ENCODE measurements at regions not wholly inside any gene's neighbourhood (a gene's known extent, or its start where the extent isn't known, plus 50 kb on each side); places are given as distances from the start of the nearest gene placed in this dataset.

DNA sequence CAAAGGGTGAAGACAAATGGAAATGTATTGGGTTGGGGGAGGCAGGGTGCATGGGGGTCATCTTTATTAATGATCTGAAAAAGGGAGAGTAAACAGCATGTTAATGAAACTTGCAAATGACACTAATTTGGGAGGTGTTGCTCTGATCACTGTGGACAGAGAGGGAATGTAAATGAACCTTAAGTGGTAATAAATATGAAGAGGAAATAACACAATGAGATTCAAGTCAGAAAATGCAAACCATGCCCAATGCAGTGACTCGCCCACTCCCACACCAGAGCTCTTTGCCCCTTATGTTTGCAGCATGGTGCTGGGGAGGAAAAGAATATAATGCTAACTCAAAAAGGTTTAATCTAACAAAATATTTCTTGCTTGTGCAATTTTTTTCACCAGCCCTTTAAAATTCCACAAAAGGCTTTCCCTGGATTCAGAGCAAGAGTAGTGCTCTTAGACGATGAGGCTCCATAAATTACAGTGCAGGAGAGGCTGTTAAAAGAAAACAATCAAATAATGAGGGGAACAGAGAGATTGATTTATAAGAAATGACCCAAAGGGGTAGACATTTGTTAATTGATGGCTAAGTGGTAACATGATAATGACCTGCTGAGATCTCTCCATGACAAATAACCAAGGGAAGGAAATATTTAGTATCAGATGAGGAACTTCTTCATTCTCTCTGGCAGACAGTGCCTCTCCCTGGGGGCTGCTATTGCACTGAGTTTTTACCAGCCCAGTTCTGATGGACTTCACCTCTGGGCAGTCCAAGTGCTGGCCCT is 210.0 kb upstream of the PPP2R3A start:
- Histone ChIP-seq H3K27ac (ENCODE audit: low read length) (no peak overlapping the region), H3K4me1 (ENCODE audit: control insufficient read depth, insufficient read depth, low read length) (no peaks in the 10 kb centered on the region), H3K9me3 (ENCODE audit: control insufficient read depth, low read depth, low read length) (no peaks in the 10 kb centered on the region), H3K36me3 (ENCODE audit: control insufficient read depth, insufficient read depth, low read length) (no peaks in the 10 kb centered on the region), H3K4me3 (ENCODE audit: low read length) (no peak overlapping the region), H3K27me3 (ENCODE audit: control insufficient read depth, insufficient read depth, low read length) (no peaks in the 10 kb centered on the region)
- DNase-seq, result no peak
- no CpG with 5 or more reads among the region's 2 CpGs for WGBS (ENCODE audit: insufficient coverage, low lambda C conversion rate)

DNA sequence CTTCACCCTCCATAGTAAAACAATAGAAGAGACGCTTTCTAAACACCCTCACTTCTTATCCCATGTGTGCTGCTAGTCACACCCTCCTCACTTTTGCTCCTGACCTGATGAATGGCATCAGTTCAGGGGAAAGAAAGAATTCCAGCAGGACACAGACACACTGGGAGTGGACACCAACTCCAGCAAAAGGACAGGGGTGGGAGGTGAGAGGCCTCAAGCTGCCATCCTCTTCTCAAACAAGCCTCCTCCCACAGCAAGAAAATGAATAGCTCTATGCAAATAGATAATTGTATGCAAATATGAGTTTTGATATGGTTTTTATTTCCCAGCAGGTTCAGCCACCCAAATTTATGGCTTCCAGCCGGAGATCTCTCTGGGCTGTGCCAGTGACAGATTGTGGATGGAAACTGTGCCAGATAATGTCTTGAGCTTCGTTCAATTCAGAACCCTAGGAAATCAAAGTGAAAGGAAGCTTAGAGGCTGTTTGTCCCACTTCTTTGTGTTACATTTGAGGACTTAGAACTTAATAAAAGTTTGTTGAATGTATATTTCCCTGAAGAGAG is 209.3 kb upstream of the PPP2R3A start:
- no peak overlapping the region for H3K27ac ChIP-seq (ENCODE audit: low read length)
- no peaks in the 10 kb centered on the region for H3K27me3 ChIP-seq (ENCODE audit: control insufficient read depth, insufficient read depth, low read length)
- H3K4me3 ChIP-seq (ENCODE audit: low read length), result no peak overlapping the region
- no peaks in the 10 kb centered on the region for H3K9me3 ChIP-seq (ENCODE audit: control insufficient read depth, low read depth, low read length)
- no peaks in the 10 kb centered on the region for H3K36me3 ChIP-seq (ENCODE audit: control insufficient read depth, insufficient read depth, low read length)
- DNase-seq, result no peak
- no peaks in the 10 kb centered on the region for H3K4me1 ChIP-seq (ENCODE audit: control insufficient read depth, insufficient read depth, low read length)
- WGBS (ENCODE audit: insufficient coverage, low lambda C conversion rate), result no CpG with 5 or more reads among the region's 3 CpGs

DNA sequence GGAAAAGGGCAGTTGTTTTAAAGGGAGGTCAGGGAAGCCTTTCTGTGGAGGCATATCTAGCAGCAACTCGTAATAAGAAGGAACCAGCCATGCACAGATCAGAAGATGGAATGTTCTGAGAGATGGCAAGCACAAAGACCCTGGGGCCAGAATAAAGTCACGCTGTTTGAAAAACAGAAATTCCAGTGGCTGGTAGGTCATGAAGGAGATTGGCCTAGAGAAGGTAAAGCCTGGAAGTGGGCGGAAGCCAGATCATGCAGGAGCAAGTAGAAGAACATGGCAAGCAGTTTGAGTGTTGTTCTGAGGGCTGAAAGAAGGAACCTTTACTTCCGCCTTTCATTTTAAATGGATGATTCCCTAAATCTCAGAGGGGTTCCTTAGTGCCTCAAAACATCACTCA is 208.1 kb upstream of the PPP2R3A start:
- WGBS (ENCODE audit: insufficient coverage, low lambda C conversion rate), result 100% methylated on average over 2 of the region's 4 CpGs
- Histone ChIP-seq H3K9me3 (ENCODE audit: control insufficient read depth, low read depth, low read length) (no peaks in the 10 kb centered on the region), H3K36me3 (ENCODE audit: control insufficient read depth, insufficient read depth, low read length) (no peaks in the 10 kb centered on the region), H3K27me3 (ENCODE audit: control insufficient read depth, insufficient read depth, low read length) (no peaks in the 10 kb centered on the region), H3K27ac (ENCODE audit: low read length) (no peak overlapping the region), H3K4me3 (ENCODE audit: low read length) (no peak overlapping the region), H3K4me1 (ENCODE audit: control insufficient read depth, insufficient read depth, low read length) (no peaks in the 10 kb centered on the region)
- DNase-seq, result no peak

DNA sequence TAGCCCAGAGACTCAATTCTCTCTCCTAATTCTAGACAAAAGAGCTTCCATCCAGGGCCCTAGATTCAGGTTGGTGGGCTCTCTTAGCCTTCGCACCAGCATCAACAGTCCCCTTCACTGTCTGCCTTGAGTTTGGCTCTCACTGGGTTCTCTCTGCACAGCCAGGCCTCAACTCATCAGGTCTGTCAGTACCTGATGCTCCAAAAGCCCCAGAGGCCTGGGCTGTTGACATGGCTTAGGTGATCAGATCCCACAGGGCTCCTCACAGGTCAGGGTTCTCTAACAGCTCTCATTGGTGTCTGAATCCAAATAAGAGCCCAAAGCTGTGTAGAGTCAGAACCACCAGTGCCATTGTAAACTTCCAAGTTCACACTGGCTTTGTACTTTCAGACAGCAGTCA is 206.6 kb upstream of the PPP2R3A start:
- H3K27ac ChIP-seq (ENCODE audit: low read length), result no peak overlapping the region
- no peaks in the 10 kb centered on the region for H3K36me3 ChIP-seq (ENCODE audit: control insufficient read depth, insufficient read depth, low read length)
- no peaks in the 10 kb centered on the region for H3K27me3 ChIP-seq (ENCODE audit: control insufficient read depth, insufficient read depth, low read length)
- no CpG with 5 or more reads among the region's 1 CpG for WGBS (ENCODE audit: insufficient coverage, low lambda C conversion rate)
- no peak for DNase-seq
- no peaks in the 10 kb centered on the region for H3K4me1 ChIP-seq (ENCODE audit: control insufficient read depth, insufficient read depth, low read length)
- H3K9me3 ChIP-seq (ENCODE audit: control insufficient read depth, low read depth, low read length), result no peaks in the 10 kb centered on the region
- no peak overlapping the region for H3K4me3 ChIP-seq (ENCODE audit: low read length)

DNA sequence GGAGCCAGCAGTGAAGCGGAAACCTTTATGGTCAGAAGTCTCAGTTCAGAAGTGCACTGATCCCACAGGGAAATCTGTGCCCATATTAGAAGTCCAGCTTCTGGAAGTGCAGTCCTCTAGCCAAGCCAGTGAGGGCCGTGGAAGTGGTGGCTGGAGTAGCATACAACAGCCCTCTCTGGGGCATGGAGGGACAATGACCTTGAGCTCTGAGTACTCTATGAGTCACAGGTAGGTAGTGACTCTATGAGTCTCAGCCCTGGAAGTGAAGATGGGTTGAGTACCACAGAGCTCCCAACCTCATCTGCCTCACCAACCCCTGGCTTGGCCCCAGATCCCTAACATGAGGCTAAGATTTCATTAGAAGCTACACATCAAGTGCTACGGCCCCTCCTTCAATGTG is 205.9 kb upstream of the PPP2R3A start:
- WGBS (ENCODE audit: insufficient coverage, low lambda C conversion rate), result no CpG with 5 or more reads among the region's 3 CpGs
- DNase-seq, result no peak
- H3K27ac ChIP-seq (ENCODE audit: low read length), result no peak overlapping the region
- no peaks in the 10 kb centered on the region for H3K36me3 ChIP-seq (ENCODE audit: control insufficient read depth, insufficient read depth, low read length)
- H3K4me3 ChIP-seq (ENCODE audit: low read length), result no peak overlapping the region
- no peaks in the 10 kb centered on the region for H3K4me1 ChIP-seq (ENCODE audit: control insufficient read depth, insufficient read depth, low read length)
- H3K27me3 ChIP-seq (ENCODE audit: control insufficient read depth, insufficient read depth, low read length), result no peaks in the 10 kb centered on the region
- no peaks in the 10 kb centered on the region for H3K9me3 ChIP-seq (ENCODE audit: control insufficient read depth, low read depth, low read length)

DNA sequence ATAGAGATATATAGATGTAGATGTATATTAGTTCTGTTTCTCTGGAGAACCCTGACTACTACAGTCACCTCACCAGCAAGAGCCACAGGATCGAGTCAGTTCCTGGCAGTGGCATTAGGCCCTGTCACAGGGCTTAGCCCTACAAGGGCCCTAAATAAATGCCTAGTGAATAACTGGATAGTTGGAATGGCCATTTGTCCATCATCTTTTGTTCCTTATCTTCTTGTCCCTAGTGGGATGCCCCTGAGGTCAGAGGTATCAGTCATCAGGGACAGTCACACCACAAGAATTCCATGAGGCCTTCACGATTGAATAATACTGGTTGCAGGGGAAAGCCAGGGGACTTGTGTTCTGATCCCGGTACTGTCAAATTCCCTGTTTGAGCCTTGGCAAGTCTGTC is 204.9 kb upstream of the PPP2R3A start:
- no peaks in the 10 kb centered on the region for H3K4me1 ChIP-seq (ENCODE audit: control insufficient read depth, insufficient read depth, low read length)
- H3K27ac ChIP-seq (ENCODE audit: low read length), result no peak overlapping the region
- no peak for DNase-seq
- H3K36me3 ChIP-seq (ENCODE audit: control insufficient read depth, insufficient read depth, low read length), result no peaks in the 10 kb centered on the region
- no peak overlapping the region for H3K4me3 ChIP-seq (ENCODE audit: low read length)
- H3K27me3 ChIP-seq (ENCODE audit: control insufficient read depth, insufficient read depth, low read length), result no peaks in the 10 kb centered on the region
- no CpG with 5 or more reads among the region's 3 CpGs for WGBS (ENCODE audit: insufficient coverage, low lambda C conversion rate)
- H3K9me3 ChIP-seq (ENCODE audit: control insufficient read depth, low read depth, low read length), result no peaks in the 10 kb centered on the region

DNA sequence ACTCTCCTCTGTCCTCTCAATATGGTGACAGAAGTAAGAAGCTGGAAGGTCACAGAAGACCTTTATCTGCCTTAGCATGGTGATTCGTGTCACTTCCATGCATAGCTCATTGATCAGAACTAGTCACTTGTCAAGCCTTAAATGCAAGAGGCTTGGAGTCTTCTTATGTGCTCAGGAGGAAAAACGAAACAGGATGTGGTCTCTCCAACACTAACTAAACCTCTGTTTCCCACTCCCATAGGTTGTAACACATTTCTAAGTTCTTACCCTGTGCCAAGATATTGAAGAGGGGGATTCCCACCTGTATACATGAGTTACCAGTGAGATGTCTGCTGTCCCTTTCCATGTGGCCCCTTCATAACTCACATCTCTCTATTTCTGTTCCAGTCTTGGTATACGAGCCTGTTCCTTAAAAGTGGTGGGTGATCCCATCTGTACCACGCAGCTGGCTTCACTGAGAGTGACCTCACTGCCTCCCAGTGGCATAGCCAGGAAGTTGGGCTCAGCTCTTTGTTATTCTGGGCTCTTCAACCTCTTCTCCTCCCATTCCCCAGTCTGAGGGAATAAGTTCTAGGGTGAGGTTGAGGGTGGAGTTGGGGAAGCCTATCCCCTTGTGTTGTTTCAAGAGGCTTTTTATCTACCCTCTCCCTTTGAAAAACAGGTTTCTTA is 203.2 kb upstream of the PPP2R3A start:
- Histone ChIP-seq H3K4me3 (ENCODE audit: low read length) (no peak overlapping the region), H3K9me3 (ENCODE audit: control insufficient read depth, low read depth, low read length) (no peaks in the 10 kb centered on the region), H3K27me3 (ENCODE audit: control insufficient read depth, insufficient read depth, low read length) (no peaks in the 10 kb centered on the region), H3K36me3 (ENCODE audit: control insufficient read depth, insufficient read depth, low read length) (no peaks in the 10 kb centered on the region), H3K4me1 (ENCODE audit: control insufficient read depth, insufficient read depth, low read length) (no peaks in the 10 kb centered on the region), H3K27ac (ENCODE audit: low read length) (no peak overlapping the region)
- WGBS (ENCODE audit: insufficient coverage, low lambda C conversion rate), result no CpG with 5 or more reads among the region's 4 CpGs
- DNase-seq, result no peak

DNA sequence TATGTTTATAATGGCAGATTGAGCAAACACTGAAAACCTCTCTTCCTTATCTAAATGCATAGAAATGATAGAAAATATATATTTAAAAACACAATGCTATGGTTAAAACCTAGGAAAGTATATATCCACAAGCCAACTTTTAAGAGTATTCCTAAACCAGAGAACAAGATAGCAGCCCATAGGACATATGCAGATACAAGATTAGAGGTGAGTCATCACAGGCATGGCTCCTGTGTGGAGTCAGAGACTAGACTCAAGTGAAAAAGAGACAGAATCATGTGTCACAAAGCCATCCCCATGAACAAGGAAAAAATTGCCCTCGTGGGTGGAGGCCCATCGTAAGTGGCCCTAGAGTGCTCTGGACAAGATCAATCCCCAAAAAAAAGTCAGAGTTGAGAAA is 199.4 kb upstream of the PPP2R3A start:
- no peaks in the 10 kb centered on the region for H3K4me1 ChIP-seq (ENCODE audit: control insufficient read depth, insufficient read depth, low read length)
- no peaks in the 10 kb centered on the region for H3K36me3 ChIP-seq (ENCODE audit: control insufficient read depth, insufficient read depth, low read length)
- no peak for DNase-seq
- WGBS (ENCODE audit: insufficient coverage, low lambda C conversion rate), result no CpG with 5 or more reads among the region's 2 CpGs
- no peaks in the 10 kb centered on the region for H3K27me3 ChIP-seq (ENCODE audit: control insufficient read depth, insufficient read depth, low read length)
- no peaks in the 10 kb centered on the region for H3K9me3 ChIP-seq (ENCODE audit: control insufficient read depth, low read depth, low read length)
- H3K27ac ChIP-seq (ENCODE audit: low read length), result no peak overlapping the region
- no peak overlapping the region for H3K4me3 ChIP-seq (ENCODE audit: low read length)

DNA sequence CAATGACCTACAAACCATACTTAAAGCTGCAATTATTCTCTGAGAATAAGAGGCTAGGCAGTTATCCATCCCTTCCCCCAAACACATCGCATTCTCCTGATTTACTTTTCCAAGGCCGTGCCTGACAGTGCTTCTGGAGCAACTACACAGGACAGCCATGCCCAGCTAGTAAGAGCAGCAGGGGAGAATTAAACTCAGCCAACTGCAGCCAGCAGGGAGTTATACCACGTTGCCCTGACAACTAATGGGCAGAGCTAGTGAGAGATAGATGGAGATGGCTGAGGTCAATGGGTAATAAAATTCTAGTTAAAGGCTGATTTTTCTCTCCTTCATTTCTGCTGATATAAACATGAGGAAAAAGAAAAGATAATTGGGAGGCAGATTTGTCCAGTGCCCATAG is 193.8 kb upstream of the PPP2R3A start:
- no peak for DNase-seq
- H3K4me3 ChIP-seq (ENCODE audit: low read length), result no peak overlapping the region
- H3K9me3 ChIP-seq (ENCODE audit: control insufficient read depth, low read depth, low read length), result no peaks in the 10 kb centered on the region
- H3K27ac ChIP-seq (ENCODE audit: low read length), result no peak overlapping the region
- no peaks in the 10 kb centered on the region for H3K4me1 ChIP-seq (ENCODE audit: control insufficient read depth, insufficient read depth, low read length)
- WGBS (ENCODE audit: insufficient coverage, low lambda C conversion rate), result no CpG with 5 or more reads among the region's 3 CpGs
- no peaks in the 10 kb centered on the region for H3K36me3 ChIP-seq (ENCODE audit: control insufficient read depth, insufficient read depth, low read length)
- H3K27me3 ChIP-seq (ENCODE audit: control insufficient read depth, insufficient read depth, low read length), result no peaks in the 10 kb centered on the region

DNA sequence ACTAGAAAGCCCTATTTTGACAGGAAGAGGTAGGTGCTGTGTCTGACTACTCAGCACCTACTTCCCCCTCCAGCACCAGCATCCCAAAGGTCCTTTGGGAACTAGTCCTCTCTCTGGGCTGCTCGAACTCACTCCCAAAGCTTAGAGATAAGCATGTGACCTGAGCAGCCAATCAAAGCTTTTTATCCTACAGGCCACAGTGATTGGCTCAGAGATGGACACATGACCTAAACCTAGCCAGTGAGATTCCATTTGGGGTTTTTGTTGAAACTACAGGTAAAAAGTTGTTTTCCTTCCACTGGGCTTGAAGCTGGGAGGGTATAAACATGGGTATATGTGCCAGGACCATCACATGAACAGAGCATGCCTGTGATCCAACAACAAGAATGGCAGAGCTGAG is 186.5 kb upstream of the PPP2R3A start:
- H3K4me3 ChIP-seq (ENCODE audit: low read length), result no peak overlapping the region
- H3K27ac ChIP-seq (ENCODE audit: low read length), result no peak overlapping the region
- H3K9me3 ChIP-seq (ENCODE audit: control insufficient read depth, low read depth, low read length), result no peaks in the 10 kb centered on the region
- no peaks in the 10 kb centered on the region for H3K36me3 ChIP-seq (ENCODE audit: control insufficient read depth, insufficient read depth, low read length)
- WGBS (ENCODE audit: insufficient coverage, low lambda C conversion rate), result no CpG with 5 or more reads among the region's 1 CpG
- H3K4me1 ChIP-seq (ENCODE audit: control insufficient read depth, insufficient read depth, low read length), result no peaks in the 10 kb centered on the region
- H3K27me3 ChIP-seq (ENCODE audit: control insufficient read depth, insufficient read depth, low read length), result no peaks in the 10 kb centered on the region
- no peak for DNase-seq
